Bronchial epithelial cell (primary cell): ENCODE measurements at regions not wholly inside any gene's neighbourhood (a gene's known extent, or its start where the extent isn't known, plus 50 kb on each side); places are given as distances from the start of the nearest gene placed in this dataset.

Experiments
- DNase-seq: peaks from one replicate; pipeline ENCODE4 v3.0.0-alpha.2; 2010; ENCODE audit warnings: low read depth
- FAIRE-seq: peaks from 2 replicates; lab custom pipeline; 2011; peaks lifted over from hg19 to GRCh38; lab: Jason Lieb, UNC
- H3K27me3 ChIP-seq: 2 replicates; pipeline ENCODE4 v1.5.1; 2011; ENCODE audit warnings: low read length; ENCODE audit not compliant: control insufficient read depth, insufficient read depth
- H3K36me3 ChIP-seq: 2 replicates; pipeline ENCODE4 v1.5.1; 2011; ENCODE audit warnings: low read length; ENCODE audit not compliant: control insufficient read depth, insufficient read depth
- H3K4me3 ChIP-seq: 2 replicates; pipeline ENCODE4 v1.5.1; 2011; ENCODE audit warnings: mild to moderate bottlenecking, low read depth, low read length, control low read depth
- CTCF ChIP-seq: IDR thresholded peaks from 2 replicates; pipeline ENCODE4 v1.5.1; 2011; ENCODE audit warnings: mild to moderate bottlenecking, moderate library complexity, low read length, control low read depth, inconsistent platforms; ENCODE audit not compliant: insufficient read depth, severe bottlenecking

- Histone ChIP-seq H3K4me3 (no peak overlapping the region), H3K36me3 (no peaks in the 10 kb centered on the region), H3K27me3 (no peaks in the 10 kb centered on the region)
- DNase-seq (no peak), FAIRE-seq (peak; percentile 28)
- TF ChIP-seq CTCF = no peak
Observed at GRCh38 chr3:18027161-18027939, 284.9 kb upstream of the TBC1D5 start.

- Histone ChIP-seq H3K4me3 (no peak overlapping the region), H3K36me3 (no peaks in the 10 kb centered on the region), H3K27me3 (no peaks in the 10 kb centered on the region)
- FAIRE-seq (no peak), DNase-seq (no peak)
- no peak for TF ChIP-seq CTCF
Observed at GRCh38 chr3:18024715-18025114, 282.3 kb upstream of the TBC1D5 start.

- H3K4me3 ChIP-seq = no peak overlapping the region
- no peak for TF ChIP-seq CTCF
- DNase-seq = no peak
- no peak for FAIRE-seq
- no peaks in the 10 kb centered on the region for H3K36me3 ChIP-seq
- H3K27me3 ChIP-seq = no peaks in the 10 kb centered on the region
Observed at GRCh38 chr3:18019161-18019495, 276.7 kb upstream of the TBC1D5 start.

DNA sequence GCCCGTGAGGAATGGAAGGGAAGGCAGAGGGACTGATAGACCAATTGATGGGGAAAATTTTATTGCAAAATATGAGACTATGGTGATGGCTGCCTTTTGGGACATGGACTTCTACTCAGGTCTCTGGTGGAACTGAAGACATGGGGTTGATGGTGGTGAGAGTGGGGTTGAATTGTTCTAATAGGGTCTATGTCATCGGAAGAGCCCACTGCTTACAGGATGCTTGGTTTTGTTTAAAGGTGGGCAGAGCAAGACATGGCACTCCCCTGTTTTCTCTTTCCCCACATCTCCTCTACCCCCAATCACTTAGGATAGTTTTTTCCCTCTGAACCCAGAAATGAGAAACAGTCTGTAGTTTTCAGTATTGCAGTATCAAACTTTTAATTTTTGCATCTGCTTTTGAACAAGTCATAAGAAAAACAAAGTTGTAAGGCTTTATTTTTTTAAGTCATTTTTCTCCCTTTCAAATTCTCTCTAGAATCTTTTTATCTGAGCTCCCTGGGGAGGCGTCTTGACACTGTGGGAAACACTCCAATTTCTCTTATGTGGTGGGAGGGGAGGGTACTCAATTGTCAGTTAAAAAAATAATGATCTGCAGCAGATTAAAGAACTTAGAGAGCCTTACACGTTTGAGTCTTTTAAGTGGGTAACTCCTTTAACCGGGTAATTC, 276.2 kb upstream of the TBC1D5 start:
- no peak for TF ChIP-seq CTCF
- no peak for FAIRE-seq
- Histone ChIP-seq H3K27me3 (no peaks in the 10 kb centered on the region), H3K4me3 (no peak overlapping the region), H3K36me3 (no peaks in the 10 kb centered on the region)
- no peak for DNase-seq

- Histone ChIP-seq H3K27me3 (no peaks in the 10 kb centered on the region), H3K36me3 (no peaks in the 10 kb centered on the region), H3K4me3 (no peak overlapping the region)
- FAIRE-seq = no peak
- no peak for TF ChIP-seq CTCF
- DNase-seq = no peak
Observed at GRCh38 chr3:18016366-18016765, 273.9 kb upstream of the TBC1D5 start.
